A673 (cell line): ENCODE measurements at regions not wholly inside any gene's neighbourhood (a gene's known extent, or its start where the extent isn't known, plus 50 kb on each side); places are given as distances from the start of the nearest gene placed in this dataset.

Source experiments
- BruUV-seq: library from RNA; stranded (reverse); fragments of 400-500 nt; replicated peaks from 2 replicates; lab custom pipeline; 2021; lab: Mats Ljungman, UMichigan
- CTCF ChIA-PET: fragments of 300-600 bp; sonication (Branson Sonifier 250); formaldehyde crosslinking; loops from one replicate; lab custom pipeline; 2022; ENCODE audit warnings: antibody characterized with exemption; lab: Charles Lee
- POLR2A ChIA-PET: fragments of 300-600 bp; sonication (Branson Sonifier 250); formaldehyde crosslinking; loops from one replicate; lab custom pipeline; 2022; ENCODE audit warnings: antibody characterized with exemption; ENCODE audit not compliant: low non-redundant PET; lab: Charles Lee
- DNase-seq: peaks from one replicate; pipeline ENCODE4 v3.0.0-alpha.2; 2015; ENCODE audit warnings: low spot score
- H3K27ac ChIP-seq: fragments of 200-600 bp; sonication (generic); 2 replicates; pipeline ENCODE4 v1.5.1; 2016; ENCODE audit warnings: mixed run types, low read depth, mild to moderate bottlenecking, mixed read lengths, antibody characterized with exemption, low read length; ENCODE audit not compliant: poor library complexity, severe bottlenecking
- H3K27me3 ChIP-seq: fragments of 200-600 bp; sonication (generic); replicated peaks from 2 replicates; pipeline ENCODE4 v1.6.1; 2017; ENCODE audit warnings: mixed run types, low read depth, mild to moderate bottlenecking, mixed read lengths, antibody characterized with exemption, low read length; ENCODE audit not compliant: insufficient read depth, poor library complexity
- H3K36me3 ChIP-seq: fragments of 200-600 bp; sonication (generic); 2 replicates; pipeline ENCODE4 v1.6.1; 2016; ENCODE audit warnings: mixed run types, mild to moderate bottlenecking, mixed read lengths, antibody characterized with exemption, low read length; ENCODE audit not compliant: insufficient read depth, poor library complexity, severe bottlenecking
- H3K4me1 ChIP-seq: fragments of 200-600 bp; sonication (generic); 2 replicates; pipeline ENCODE4 v1.6.1; 2017; ENCODE audit warnings: mixed run types, mild to moderate bottlenecking, mixed read lengths, antibody characterized with exemption, low read length; ENCODE audit not compliant: insufficient read depth, poor library complexity, severe bottlenecking
- H3K4me3 ChIP-seq: fragments of 200-600 bp; sonication (generic); 2 replicates; pipeline ENCODE4 v1.5.1; 2016; ENCODE audit warnings: low read depth, mixed run types, mild to moderate bottlenecking, mixed read lengths, low read length; ENCODE audit not compliant: poor library complexity, severe bottlenecking
- H3K9me3 ChIP-seq: fragments of 200-600 bp; sonication (generic); 2 replicates; pipeline ENCODE4 v1.6.1; 2016; ENCODE audit warnings: mixed run types, low read depth, mild to moderate bottlenecking, mixed read lengths, antibody characterized with exemption, low read length; ENCODE audit not compliant: poor library complexity, severe bottlenecking
- EZH2 ChIP-seq: fragments of 200-600 bp; sonication (generic); IDR thresholded peaks from 2 replicates; pipeline ENCODE4 v1.6.1; 2017; ENCODE audit warnings: borderline replicate concordance, low read depth, mild to moderate bottlenecking, mixed read lengths, antibody characterized with exemption, low read length; ENCODE audit not compliant: poor library complexity, severe bottlenecking
- intact Hi-C: fragments of 100-400 bp; cut with micrococcal nuclease; formaldehyde crosslinking; loops from one replicate; pipeline ENCODE4 v1.10.0; 2022; ENCODE audit not compliant: unreplicated experiment
- TF ChIP-seq, protein P1 (sequence below): fragments of 300-800, 200-600 bp; sonication (generic); conservative IDR thresholded peaks from 2 replicates; pipeline ENCODE4 v1.5.1; 2017; ENCODE audit warnings: low read depth, mild to moderate bottlenecking, antibody characterized with exemption, low read length, moderate library complexity, mixed read lengths

DNA sequence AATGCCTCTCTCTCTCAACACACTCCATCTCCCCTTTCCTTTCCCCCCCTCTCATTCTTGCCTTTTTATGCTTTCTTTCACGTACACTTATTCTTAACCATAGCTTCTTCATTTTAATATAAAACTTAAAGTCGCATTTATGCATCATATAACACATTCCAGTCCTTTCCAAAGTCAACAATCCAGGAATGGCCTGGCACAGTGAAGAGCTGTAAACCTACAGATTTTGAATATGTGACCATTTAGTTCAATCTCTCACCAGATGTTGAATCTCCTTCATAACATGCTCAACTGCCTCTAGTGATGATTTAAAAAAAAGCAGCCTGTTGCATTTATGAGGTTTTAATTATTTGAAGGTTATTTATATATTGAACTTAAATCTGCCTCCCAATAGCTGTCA lies 186.2 kb upstream of the GRAMD2B start:
- intact Hi-C loops = loop anchor here (10.0 kb wide), 1 partner anchor 298 kb away; no protein-coding TSS in a partner anchor
- no peaks in the 10 kb centered on the region for H3K36me3 ChIP-seq
- ChIA-PET CTCF (no interaction called here), POLR2A (interaction anchor here (0.6 kb wide), 1 partner anchor 302 kb away, joined by 15 read pairs; no protein-coding TSS in a partner anchor)
- TF ChIP-seq, protein P1, sequence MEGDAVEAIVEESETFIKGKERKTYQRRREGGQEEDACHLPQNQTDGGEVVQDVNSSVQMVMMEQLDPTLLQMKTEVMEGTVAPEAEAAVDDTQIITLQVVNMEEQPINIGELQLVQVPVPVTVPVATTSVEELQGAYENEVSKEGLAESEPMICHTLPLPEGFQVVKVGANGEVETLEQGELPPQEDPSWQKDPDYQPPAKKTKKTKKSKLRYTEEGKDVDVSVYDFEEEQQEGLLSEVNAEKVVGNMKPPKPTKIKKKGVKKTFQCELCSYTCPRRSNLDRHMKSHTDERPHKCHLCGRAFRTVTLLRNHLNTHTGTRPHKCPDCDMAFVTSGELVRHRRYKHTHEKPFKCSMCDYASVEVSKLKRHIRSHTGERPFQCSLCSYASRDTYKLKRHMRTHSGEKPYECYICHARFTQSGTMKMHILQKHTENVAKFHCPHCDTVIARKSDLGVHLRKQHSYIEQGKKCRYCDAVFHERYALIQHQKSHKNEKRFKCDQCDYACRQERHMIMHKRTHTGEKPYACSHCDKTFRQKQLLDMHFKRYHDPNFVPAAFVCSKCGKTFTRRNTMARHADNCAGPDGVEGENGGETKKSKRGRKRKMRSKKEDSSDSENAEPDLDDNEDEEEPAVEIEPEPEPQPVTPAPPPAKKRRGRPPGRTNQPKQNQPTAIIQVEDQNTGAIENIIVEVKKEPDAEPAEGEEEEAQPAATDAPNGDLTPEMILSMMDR = no peak
- TF ChIP-seq EZH2 = no peak
- H3K9me3 ChIP-seq = no peaks in the 10 kb centered on the region
- BruUV-seq = no TSS peak
- DNase-seq = no peak
- no peaks in the 10 kb centered on the region for H3K4me1 ChIP-seq
- no peak overlapping the region for H3K4me3 ChIP-seq
- peaks cover 26% of the 10 kb centered on the region for H3K27me3 ChIP-seq
- no peak overlapping the region for H3K27ac ChIP-seq

- no peak overlapping the region for H3K4me3 ChIP-seq
- BruUV-seq = no TSS peak
- H3K27me3 ChIP-seq = no peaks in the 10 kb centered on the region
- DNase-seq = no peak
- CTCF ChIA-PET = no interaction called here
- H3K4me1 ChIP-seq = no peaks in the 10 kb centered on the region
- POLR2A ChIA-PET = no interaction called here
- no peaks in the 10 kb centered on the region for H3K36me3 ChIP-seq
- intact Hi-C loops = no loop called here
- no peaks in the 10 kb centered on the region for H3K9me3 ChIP-seq
- TF ChIP-seq, protein P1 = no peak
- no peak for TF ChIP-seq EZH2
- no peak overlapping the region for H3K27ac ChIP-seq
These were observed 174.6 kb upstream of the GRAMD2B start for GRCh38 chr5:126248611-126249010.

GRCh38 chr5:126251024-126251423 lies 172.2 kb upstream of the GRAMD2B start:
- BruUV-seq = no TSS peak
- Histone ChIP-seq H3K27ac (no peak overlapping the region), H3K4me3 (no peak overlapping the region), H3K4me1 (no peaks in the 10 kb centered on the region), H3K9me3 (no peaks in the 10 kb centered on the region), H3K36me3 (no peaks in the 10 kb centered on the region), H3K27me3 (no peaks in the 10 kb centered on the region)
- TF ChIP-seq, protein P1 = no peak
- no peak for TF ChIP-seq EZH2
- intact Hi-C loops = no loop called here
- no peak for DNase-seq
- POLR2A ChIA-PET = no interaction called here
- CTCF ChIA-PET = no interaction called here
